Right ventricle myocardium superior (tissue), 1 donor: ENCODE measurements at regions not wholly inside any gene's neighbourhood (a gene's known extent, or its start where the extent isn't known, plus 50 kb on each side); places are given as distances from the start of the nearest gene placed in this dataset.
"Not testable (repeated sequence)": the region's sequence is repeated elsewhere in the genome, so short reads cannot be mapped to it uniquely, and the experiment has no call there.

Source experiments
- ATAC-seq: fragments of 200-7000 bp; cut with Tn5 transposase; one replicate; pipeline ENCODE4 v1.9.1; 2020; ENCODE audit warnings: mild to moderate bottlenecking; ENCODE audit not compliant: poor library complexity
- DNase-seq: peaks from one replicate; pipeline ENCODE4 v3.0.0-alpha.2; 2020
- intact Hi-C: fragments of 100-400 bp; cut with DNase I; formaldehyde crosslinking; loops from one replicate; pipeline ENCODE4 v1.11.2; 2022
- donor health status: DM: no; HTN: yes; CAD: no; lungs with severe emphysema.

DNA sequence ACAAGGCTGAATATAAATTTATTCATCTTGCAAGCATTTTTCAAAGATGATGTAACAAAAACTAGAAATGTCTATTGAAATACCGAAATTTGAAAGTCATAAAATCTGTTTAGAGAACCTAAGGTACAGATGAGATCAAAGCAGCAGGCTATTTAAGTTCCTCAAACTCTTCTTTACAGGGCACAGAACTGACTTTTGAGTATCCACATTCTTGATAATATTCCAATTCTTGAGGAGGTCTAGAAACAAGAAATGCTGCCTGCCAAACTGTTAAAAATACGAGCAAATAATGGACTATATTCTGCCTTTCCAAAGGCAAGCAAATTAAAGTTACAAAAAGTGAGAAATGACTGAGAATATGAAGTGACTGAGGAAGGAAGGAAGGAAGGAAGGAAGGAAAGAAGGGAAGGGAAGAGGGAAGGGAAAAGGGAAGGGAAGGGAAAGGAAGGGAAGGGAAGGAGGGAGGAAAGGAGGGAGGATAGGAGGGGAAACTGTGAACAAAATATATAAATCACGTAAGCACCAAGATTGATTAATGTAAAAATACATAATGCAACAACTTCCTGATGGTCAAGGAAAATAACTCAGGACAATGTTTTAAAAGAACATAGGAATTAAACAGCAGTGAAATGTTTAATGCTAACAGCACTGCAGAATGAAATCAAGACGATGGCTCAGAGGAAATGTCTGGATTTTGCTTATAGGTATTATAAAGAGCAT is 248.9 kb upstream of the HNRNPA3 start:
- DNase-seq: no peak
- intact Hi-C loops: no loop called here
- ATAC-seq: no peak

DNA sequence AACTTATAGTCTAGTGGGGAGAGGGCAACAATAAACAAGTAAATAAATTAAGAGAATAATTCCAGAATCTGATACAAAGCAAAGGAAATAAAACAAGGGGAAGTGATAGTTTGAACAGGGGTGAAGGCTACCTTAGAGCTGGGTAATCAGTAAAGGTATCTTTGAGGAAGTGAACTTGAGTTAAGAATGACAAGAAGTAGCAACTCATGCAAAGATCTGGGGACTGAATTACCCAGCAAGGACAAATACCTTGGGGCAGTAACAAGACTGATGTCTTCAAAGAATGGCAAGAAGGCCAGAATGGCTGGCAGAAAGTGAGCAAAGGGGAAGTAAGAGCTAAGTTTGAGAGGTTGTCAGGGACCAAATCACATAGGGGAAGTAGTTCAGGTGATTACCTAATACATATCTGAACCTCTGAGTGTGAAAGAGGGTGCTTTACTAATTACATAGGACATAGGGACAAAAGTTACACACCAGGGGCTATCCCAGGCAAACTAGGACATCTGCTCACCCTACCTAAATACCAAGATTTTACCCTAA is 244.6 kb upstream of the HNRNPA3 start:
- no peak for DNase-seq
- intact Hi-C loops: no loop called here
- no peak for ATAC-seq

DNA sequence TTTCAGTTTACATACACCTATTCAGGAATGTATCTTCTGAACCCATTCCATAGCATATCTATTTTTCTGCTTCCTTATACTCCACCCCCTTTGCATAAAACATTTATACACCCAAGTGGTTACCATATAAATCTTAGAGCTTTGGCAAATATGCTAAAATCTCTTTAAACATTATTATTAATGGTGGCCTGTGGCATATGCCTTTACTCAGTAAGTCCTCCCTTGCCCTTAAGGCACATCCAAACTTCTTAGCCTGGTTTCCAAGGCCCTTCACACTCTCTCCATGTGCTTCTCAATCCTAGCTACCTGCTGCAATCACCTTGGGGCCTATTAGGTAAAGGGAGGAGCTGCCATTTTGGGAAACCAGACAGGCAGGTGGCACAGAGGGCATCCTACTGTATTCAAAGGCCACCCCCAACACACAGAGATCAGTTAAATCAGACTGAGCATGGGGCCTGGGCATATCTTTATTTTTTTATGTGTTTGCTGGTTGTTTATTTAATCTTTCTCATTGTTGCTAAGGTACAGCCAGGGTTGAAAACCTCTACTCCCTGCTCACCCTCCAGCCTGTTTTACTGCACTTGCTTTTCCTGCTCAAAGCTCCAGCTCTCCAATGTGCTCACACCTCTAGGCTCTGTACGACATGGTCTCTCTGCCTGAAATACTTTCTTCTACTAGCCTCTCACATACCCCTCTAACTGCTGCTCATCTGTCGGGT is 242.8 kb upstream of the HNRNPA3 start:
- intact Hi-C loops: no loop called here
- no peak for ATAC-seq
- no peak for DNase-seq

DNA sequence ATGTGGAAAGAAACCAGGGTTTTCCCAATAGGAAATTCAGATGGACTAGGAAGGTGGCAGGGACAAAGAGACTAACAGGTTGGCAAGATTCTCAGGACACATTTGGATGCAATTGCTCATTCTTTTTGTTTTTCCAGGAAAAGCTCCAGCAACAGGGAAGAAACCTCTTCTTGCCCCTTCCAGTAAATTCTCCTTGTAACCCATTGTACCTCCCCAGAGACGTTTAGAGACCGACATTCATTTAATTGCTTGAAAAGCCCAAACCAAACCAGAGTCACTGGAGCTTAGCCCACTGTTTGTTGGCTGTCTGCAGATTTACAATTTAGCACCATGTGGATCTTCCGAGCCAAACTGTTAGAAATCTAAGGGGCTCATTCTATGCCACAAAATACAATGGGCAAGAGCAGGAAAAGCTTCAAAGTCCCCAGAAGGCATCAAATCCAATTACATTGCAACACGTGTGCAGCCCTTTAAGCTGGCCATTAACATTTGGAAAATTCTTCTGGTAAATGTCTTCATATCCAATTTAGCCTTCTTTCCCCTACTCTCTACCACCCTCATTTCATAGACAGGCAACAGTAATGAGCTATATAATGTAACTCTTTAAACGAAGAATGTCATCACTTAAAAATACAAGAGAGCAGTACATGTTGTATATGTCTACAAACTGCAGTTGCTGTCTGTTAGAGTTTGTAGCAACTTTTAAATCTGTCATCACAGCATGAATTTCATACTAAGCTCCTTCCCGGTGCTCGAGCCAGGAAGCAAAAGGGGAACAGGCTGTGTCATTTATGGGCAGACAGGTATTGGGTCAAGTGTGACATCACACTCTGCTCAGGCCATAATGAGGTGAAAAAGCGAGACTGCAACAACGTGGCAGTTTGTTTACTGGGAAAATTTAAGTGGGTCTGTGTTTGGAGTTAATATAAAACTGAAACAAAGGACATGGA is 235.6 kb upstream of the HNRNPA3 start:
- ATAC-seq (no peak), DNase-seq (no peak)
- intact Hi-C loops: no loop called here

DNA sequence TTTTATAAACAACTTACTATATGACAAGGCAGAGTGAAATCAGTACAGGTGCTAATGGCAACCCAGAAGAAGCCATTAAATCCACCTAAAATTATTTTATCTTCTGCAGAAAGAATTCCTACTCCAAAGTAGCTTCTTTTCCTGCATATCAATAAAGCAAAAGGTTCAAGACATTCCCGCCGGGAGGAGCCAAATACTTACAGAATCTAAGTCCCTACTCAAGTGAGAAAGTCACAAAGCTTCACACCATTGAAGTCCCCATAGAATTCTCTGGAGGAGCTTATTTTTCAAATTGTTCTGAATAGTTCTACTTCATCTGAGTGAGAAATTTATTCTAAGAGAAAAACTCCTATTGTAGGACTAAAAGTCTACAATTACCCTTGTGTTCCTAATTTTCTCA is 233.7 kb upstream of the HNRNPA3 start:
- DNase-seq: no peak
- intact Hi-C loops: no loop called here
- ATAC-seq: no peak

DNA sequence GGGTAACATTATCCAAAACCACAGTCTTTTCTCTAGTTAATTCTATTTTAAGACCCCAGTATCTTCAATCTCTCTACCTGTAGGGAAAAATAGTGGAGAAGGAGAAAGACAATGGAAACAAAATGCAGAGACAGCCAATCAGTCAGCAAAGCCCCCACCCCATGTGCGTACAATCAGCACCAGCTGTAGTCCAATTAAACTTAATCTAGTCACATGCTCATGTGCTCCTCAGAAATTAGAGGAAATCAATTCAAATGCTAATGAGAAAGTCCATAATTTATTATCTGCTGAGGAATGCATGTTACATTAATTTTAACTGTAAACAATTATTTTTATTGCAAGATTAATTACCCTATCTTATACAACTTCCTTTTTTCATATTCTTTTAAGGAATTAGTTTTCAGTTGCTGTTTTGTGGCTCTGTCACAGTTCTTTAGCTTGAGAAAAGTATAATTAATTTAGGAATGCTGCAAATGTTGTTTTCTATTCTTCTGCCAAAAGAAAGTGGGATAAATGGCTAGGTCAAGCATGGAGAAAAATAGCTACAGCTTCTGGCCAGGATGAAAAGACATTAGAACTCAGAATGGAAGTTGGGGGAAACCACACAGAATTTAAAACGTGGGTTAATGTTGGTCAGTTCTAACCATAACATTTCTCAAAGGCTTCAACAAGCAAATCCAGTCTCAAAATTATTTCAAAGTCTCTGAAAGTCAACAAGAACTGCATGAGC is 232.4 kb upstream of the HNRNPA3 start:
- DNase-seq (no peak), ATAC-seq (no peak)
- intact Hi-C loops: no loop called here

DNA sequence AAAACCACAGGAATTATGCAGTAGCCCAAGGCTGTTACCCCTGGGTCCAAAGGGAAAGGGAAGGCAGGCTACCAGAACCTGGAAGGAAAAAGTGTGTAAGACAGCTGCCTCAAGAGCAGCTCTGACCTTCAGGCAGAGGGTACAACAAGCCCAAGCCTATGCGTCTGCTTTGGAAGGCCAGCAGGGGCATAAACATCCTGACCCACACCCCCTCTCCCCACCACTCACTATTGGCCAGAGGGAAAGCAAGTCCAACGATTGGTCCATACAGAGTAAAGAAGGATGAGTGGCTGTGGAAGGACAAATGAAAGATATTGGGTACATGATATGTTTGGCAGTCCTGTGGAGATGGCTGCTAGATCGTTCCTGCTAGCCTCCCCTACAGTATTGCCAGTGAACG is 227.6 kb upstream of the HNRNPA3 start:
- ATAC-seq: no peak
- no peak for DNase-seq
- intact Hi-C loops: no loop called here

DNA sequence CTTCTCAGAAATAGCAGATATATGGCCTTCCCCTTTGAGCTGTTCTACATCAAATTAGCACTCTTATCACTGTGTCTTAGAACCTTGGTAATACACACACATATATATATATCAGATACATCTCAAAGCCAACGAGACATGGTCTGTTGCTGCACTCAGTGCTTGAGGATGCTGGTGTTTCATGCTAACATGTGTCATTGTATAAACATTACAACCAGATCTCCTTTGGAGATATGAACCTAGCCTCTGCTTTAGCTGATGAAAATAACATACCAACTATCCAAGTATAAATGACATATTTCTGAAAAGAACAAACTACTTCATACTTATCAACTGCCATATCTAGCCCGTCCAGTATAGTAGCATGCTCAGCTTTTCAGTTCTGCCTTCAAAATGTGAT is 226.7 kb upstream of the HNRNPA3 start:
- ATAC-seq (no peak), DNase-seq (no peak)
- intact Hi-C loops: no loop called here

DNA sequence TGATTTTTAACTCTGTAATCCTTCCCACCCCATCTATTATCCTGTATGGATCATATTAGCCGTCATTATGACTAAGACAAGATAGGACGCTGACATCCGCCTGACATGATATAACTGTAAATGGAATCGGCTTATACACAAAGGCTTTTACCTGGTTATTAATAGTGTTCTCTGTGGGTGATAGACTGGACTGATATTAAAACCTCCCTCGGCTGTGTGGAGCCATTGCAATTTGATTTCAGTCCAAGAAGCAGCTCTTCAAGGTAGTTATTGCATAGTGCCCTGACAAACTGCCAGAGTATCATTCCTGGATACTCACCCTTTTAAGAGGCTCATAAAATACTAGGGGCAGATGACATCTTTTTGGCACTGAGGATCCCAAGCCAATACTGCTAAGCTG is 226.1 kb upstream of the HNRNPA3 start:
- intact Hi-C loops: no loop called here
- DNase-seq (no peak), ATAC-seq (no peak)

DNA sequence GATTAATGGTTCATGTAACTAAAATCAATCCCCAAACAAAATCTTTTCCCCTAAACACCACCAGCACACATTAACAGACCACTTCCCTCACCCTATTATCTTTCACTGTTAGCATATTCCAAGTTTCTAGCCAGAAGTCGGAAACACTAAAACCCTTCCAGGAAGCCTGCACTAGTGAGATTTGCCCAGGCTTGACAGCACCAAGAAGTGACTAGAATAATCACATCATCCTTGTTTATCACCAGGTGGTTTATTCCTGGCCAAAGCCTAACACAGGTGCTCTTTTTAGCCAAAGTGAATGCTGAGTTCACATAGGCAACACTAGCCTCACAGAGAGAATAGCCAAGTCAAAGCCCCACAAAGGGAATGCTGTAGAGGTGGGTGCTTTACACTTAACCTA is 221.2 kb upstream of the HNRNPA3 start:
- intact Hi-C loops: no loop called here
- DNase-seq: no peak
- no peak for ATAC-seq

DNA sequence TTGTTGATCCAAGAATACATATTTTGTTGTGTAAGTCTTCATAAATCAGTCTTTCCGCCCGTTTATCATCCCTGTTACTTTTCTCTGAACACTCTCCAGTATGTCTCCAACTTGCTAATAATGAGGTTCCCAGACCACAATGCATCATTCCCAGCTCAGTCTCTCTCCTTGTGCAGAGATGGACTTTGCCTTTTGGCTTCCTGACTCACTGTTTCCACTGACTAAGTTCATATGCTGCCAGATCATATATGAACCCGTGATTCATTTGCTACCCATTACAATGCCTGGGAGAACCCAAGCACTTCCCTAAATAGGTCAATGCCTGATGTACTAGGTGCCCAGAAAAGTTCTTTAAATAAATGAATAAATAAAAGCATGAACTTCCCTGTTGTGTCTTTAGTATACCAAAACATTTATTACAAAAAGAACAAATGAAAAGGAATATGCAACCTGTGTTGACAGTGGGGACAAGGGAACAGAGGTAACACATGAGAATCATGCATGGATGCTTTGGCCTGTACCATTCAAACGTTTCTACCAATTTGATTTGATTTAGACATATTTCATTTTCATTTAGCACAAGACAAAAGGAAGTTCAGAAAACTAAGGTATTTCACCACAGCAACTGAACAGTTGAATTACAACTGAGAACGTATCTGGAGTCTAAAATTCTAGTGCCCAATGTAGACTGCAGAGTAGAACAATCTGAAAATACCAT is 215.4 kb upstream of the HNRNPA3 start:
- ATAC-seq: no peak
- DNase-seq: no peak
- intact Hi-C loops: no loop called here

DNA sequence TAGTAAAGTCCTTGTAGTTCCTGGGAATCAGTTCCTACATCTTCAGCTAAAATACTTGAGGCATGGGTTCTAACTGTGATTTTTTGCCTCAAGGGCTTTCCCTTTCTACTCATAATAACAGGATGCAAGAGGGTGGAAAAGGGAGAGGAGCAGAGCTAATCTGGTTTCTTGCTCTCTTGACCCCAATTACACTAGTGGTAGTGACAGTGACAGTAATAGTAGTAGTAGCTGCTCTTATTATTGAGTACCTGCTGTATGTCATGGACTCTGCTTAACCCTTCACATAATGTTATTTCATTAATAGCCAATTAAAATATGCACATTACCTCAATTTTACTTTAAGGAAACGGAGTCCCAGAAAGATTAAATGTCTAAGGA is 214.8 kb upstream of the HNRNPA3 start:
- DNase-seq (no peak), ATAC-seq (no peak)
- intact Hi-C loops: no loop called here

DNA sequence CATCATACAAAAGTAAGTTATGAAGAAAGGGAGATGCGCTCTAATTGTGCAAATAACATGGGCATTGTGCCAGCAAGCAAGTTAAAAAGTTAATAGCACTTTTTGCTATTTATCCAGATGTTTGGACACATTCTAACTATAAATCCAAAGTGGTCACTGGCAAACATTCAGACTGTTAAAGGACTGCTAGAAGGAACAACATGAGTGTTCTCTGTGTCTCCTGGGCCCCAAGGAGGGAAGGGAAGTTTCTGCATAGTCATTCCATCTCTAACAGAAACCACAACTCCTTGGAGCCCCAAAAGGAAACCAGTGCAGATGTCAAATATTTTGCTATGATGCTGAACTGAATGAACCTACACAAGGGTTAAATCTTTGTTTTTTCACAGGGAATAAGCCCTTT is 213.3 kb upstream of the HNRNPA3 start:
- ATAC-seq: no peak
- intact Hi-C loops: no loop called here
- no peak for DNase-seq

DNA sequence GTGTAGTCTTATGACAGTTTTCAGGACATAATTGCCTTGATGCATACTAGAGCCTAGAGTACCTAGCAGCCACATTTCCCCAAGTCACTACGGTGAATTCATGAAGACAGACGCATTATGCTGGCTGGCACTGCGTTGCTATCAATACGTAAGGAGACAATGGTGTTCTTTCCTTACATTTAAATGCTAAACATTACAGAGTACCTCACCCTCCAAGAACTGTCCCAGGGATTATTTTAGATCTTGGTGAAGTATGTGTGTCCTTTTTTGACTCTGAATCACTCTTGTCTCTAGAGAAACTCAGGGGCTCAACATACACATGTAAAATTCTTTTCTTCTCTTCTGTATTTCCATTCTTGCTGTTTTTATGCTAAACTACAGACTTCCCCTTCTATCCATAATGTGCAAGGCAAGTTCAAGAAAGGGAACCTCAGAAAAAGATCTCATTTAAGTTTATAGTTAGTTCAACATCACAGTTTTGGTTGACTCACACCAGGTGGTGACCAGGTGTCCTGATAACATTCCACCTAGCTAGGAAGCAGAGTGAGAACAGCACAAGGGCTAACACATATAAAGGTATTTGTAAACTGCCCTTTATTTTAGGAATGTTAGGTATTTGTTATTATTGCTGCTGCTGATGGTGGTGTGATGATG is 212.4 kb upstream of the HNRNPA3 start:
- intact Hi-C loops: no loop called here
- DNase-seq: no peak

DNA sequence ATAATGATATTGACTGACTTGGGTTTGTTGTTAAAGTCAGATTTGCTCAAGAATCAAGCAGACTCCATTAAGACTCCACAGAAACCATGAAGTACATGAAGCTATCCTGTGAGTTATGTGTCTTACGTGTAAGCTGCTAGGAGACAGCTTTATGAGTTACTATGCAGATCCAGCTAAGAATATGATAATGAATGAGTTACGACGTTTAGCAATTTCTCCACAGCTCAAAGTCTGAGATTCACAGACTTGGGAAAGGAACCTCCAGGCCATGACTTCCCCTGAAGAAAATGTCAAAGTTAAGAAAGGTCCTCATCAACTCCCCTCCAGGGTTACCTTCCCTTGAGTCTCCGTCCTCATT is 211.9 kb upstream of the HNRNPA3 start:
- no peak for ATAC-seq
- intact Hi-C loops: no loop called here

More for the DNA sequence above, 212.4 kb upstream of the HNRNPA3 start:
- ATAC-seq: no peak

DNA sequence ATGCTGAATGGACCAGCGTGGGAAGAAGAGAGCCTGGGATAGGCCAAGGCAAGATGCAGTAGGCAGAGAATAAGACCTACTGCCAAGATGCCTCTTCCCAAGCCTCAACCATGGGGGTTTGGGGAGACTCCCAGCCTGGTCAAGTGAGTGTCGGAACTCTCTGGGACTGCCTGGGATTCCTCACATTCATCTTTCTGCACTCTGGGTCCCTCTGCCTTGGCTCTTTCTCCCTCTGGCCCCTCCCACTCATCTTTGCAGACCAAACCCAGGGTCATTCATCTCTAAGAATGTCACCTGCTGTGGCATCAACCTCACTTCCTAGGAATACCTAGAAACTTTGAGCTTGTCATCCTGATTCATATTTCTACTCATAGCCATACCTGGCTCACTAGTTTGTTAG is 211.3 kb upstream of the HNRNPA3 start:
- intact Hi-C loops: no loop called here
- DNase-seq (no peak), ATAC-seq (no peak)

More for the DNA sequence above, 211.9 kb upstream of the HNRNPA3 start:
- DNase-seq: no peak

DNA sequence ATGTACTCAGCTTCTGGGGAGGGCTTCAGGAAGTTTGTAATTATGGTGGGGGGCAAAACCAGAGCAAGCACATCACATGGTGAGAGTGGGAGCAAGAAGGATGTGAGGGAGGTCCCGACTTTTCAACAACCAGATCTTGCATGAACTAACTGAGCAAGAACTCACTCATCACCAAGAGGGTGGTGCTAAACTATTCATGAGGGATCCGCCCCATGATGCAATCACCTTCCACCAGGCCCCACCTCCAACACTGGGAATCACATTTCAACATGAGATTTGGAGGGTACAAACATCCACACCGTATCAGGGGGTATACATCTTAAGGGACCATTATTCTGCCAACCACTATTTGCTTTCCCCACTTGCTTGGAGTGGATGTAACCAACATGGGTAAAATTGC is 209.6 kb upstream of the HNRNPA3 start:
- intact Hi-C loops: no loop called here
- no peak for ATAC-seq

DNA sequence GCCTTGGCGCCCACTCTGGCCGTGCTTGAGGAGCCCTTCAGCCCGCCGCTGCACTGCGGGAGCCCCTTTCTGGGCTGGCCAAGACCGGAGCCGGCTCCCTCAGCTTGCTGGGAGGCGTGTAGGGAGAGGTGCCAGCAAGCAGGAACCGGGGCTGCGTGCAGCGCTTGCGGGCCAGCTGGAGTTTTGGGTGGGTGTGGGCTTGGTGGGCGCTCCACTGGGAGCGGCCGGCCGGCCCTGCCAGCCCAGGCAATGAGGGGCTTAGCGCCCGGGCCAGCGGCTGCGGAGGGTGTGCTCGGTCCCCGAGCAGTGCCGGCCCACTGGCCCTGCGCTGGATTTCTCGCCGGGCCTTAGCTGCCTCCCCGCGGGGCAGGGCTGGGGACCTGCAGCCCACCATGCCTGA is 204.9 kb upstream of the HNRNPA3 start:
- intact Hi-C loops, DNase-seq: not testable (repeated sequence)

More for the DNA sequence above, 209.6 kb upstream of the HNRNPA3 start:
- no peak for DNase-seq

More for the DNA sequence above, 204.9 kb upstream of the HNRNPA3 start:
- ATAC-seq: not testable (repeated sequence)
